Activated B cell treated with CpG ODN at 0.5 μM for 24 hours (primary cell): ENCODE measurements at regions not wholly inside any gene's neighbourhood (a gene's known extent, or its start where the extent isn't known, plus 50 kb on each side); places are given as distances from the start of the nearest gene placed in this dataset.
"Not testable (repeated sequence)": the region's sequence is repeated elsewhere in the genome, so short reads cannot be mapped to it uniquely, and the experiment has no call there.

Experiments
- ATAC-seq: fragments of 200-7000 bp; cut with Tn5 transposase; one replicate; pipeline ENCODE4 v1.10.0; 2021; ENCODE audit warnings: low read depth, mild to moderate bottlenecking, moderate library complexity
- CTCF ChIA-PET: fragments of 350-600 bp; sonication (Branson Sonifier 250); formaldehyde crosslinking; loops from one replicate; lab custom pipeline; 2021; ENCODE audit warnings: antibody characterized with exemption; lab: Charles Lee
- POLR2A ChIA-PET: fragments of 350-600 bp; sonication (Branson Sonifier 250); formaldehyde crosslinking; loops from one replicate; lab custom pipeline; 2021; ENCODE audit warnings: antibody characterized with exemption; lab: Charles Lee
- DNase-seq: peaks from one replicate; pipeline ENCODE4 v3.0.0; 2022
- H3K27ac Mint-ChIP-seq: one replicate; pipeline ENCODE4 v1.8.0; 2020; ENCODE audit warnings: mixed read lengths
- H3K27me3 Mint-ChIP-seq: one replicate; pipeline ENCODE4 v1.8.0; 2021; ENCODE audit warnings: mixed read lengths
- H3K36me3 Mint-ChIP-seq: one replicate; pipeline ENCODE4 v1.8.0; 2021; ENCODE audit warnings: low read depth, mixed read lengths
- H3K4me1 Mint-ChIP-seq: one replicate; pipeline ENCODE4 v1.8.0; 2021; ENCODE audit warnings: mixed read lengths
- H3K4me3 Mint-ChIP-seq: one replicate; pipeline ENCODE4 v1.8.0; 2020; ENCODE audit warnings: mild to moderate bottlenecking, mixed read lengths
- H3K9me3 Mint-ChIP-seq: one replicate; pipeline ENCODE4 v1.8.0; 2020; ENCODE audit warnings: mixed read lengths
- CTCF ChIP-seq: fragments of 200-600 bp; IDR thresholded peaks from one replicate; pipeline ENCODE4 v1.8.0; 2022; ENCODE audit warnings: antibody characterized with exemption, mild to moderate bottlenecking
- intact Hi-C: fragments of 100-400 bp; cut with micrococcal nuclease; formaldehyde crosslinking; loops from one replicate; pipeline ENCODE4 v1.15.1; 2024

DNA sequence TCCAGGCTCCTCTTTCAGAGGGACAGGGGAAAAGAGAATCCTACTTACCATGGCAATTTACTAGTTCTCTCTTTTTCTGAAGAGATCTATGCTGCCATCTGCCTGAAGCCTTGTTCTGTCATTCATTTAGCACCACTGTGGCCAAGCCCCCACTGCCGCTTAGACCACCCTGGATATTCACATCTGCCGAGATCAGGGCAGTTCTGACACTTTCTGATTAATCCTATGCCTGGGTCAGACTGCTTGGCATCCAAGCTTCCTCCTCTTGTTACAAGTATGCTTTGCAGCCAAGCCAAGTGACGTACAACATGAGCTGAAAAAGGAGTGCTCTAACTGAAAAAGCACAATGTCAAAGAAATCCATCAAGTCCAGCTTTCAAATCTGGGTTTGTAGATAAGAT, 332.6 kb downstream of the SUCLG1 start:
- Mint-ChIP-seq H3K4me1 (no peaks in the 10 kb centered on the region), H3K36me3 (no peaks in the 10 kb centered on the region), H3K27me3 (no peaks in the 10 kb centered on the region), H3K9me3 (peaks cover 3% of the 10 kb centered on the region), H3K4me3 (no peak overlapping the region), H3K27ac (no peak overlapping the region)
- intact Hi-C loops, result no loop called here
- DNase-seq, result no peak
- POLR2A ChIA-PET, result no interaction called here
- CTCF ChIA-PET, result no interaction called here
- ATAC-seq, result no peak
- TF ChIP-seq CTCF, result no peak

DNA sequence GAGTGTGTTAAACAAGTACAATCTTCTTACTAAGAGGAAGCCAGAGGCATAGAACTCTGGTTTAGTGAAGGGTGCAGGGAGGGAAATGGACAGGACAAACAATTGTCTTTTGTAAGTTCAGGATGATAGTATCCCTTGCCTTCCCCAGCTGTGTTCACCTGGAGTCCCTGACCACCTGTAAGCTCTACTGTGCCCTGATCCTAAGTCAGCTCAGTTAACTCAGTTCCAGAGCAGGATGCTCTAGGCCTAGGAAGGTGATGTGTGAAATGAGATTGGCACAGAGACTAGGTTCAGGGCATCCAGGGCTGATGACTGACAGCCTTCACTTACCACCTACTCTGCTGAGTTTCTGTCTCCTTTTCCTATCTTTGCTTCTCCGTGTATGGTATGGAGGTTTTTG, 333.0 kb downstream of the SUCLG1 start:
- ChIA-PET POLR2A (no interaction called here), CTCF (no interaction called here)
- intact Hi-C loops, result no loop called here
- Mint-ChIP-seq H3K27me3 (no peaks in the 10 kb centered on the region), H3K4me1 (no peaks in the 10 kb centered on the region), H3K36me3 (no peaks in the 10 kb centered on the region), H3K27ac (no peak overlapping the region), H3K4me3 (no peak overlapping the region), H3K9me3 (peaks cover 3% of the 10 kb centered on the region)
- ATAC-seq (no peak), DNase-seq (no peak)
- no peak for TF ChIP-seq CTCF

DNA sequence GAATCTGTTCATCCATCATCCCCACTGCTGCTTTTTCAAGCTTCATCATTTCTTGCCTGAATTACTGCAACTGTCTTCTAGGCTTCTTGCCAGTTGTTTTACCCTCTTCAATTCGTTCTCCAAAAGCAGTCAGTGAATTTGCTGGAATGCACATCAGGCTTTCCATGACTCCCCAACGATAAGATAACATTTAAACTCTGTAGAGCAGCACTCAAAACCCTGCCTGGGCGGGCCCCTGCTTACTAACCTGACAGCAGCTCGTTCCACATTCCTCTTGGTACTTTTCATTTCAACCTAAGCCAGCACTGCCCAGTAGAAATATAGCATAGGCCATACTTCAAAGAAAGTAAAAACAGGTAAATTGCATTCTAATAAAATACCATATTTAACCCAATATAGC, 342.9 kb downstream of the SUCLG1 start:
- CTCF ChIA-PET, result no interaction called here

DNA sequence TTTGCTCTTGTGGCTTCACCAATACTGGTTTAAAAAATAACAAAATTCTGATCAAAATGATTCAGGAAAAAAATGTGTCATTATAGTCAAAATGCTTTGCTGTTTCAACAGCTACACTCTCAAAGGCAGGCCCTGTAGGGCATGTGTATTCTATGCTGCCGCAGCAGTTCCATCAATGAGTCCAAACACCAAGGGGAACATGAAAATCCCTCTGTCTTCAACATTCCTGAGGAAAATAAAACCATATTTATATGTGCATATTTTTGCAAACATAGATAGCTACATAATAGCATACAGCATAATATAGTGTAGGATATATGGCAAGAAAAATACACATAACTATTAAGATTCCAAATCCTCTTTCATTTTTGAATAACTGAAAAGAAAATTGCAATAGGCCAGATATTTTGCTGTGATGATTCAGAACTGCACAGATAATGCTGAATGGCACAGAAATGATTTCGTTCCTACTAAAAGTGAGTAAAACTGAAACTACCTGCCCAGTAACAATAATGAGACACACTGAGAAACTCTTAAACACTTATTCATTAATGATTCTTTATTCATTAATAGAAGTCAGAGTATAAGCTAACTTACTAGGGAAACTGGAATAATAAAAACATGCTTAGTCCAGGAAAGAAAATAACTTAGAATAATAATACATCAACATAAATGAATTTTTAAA, 343.8 kb downstream of the SUCLG1 start:
- intact Hi-C loops, result no loop called here
- POLR2A ChIA-PET, result no interaction called here
- ATAC-seq, result no peak
- DNase-seq, result no peak
- no peaks in the 10 kb centered on the region for H3K36me3 Mint-ChIP-seq
- no peaks in the 10 kb centered on the region for H3K4me1 Mint-ChIP-seq
- no peak overlapping the region for H3K27ac Mint-ChIP-seq
- peaks cover 9% of the 10 kb centered on the region for H3K9me3 Mint-ChIP-seq
- TF ChIP-seq CTCF, result no peak
- H3K27me3 Mint-ChIP-seq, result no peaks in the 10 kb centered on the region
- H3K4me3 Mint-ChIP-seq, result no peak overlapping the region
- CTCF ChIA-PET, result no interaction called here

More for the DNA sequence above, 342.9 kb downstream of the SUCLG1 start:
- no peak overlapping the region for H3K4me3 Mint-ChIP-seq
- TF ChIP-seq CTCF, result no peak
- DNase-seq (no peak), ATAC-seq (no peak)
- no peaks in the 10 kb centered on the region for H3K27me3 Mint-ChIP-seq
- H3K4me1 Mint-ChIP-seq, result no peaks in the 10 kb centered on the region
- H3K9me3 Mint-ChIP-seq, result peaks cover 9% of the 10 kb centered on the region
- intact Hi-C loops, result no loop called here
- H3K27ac Mint-ChIP-seq, result no peak overlapping the region
- H3K36me3 Mint-ChIP-seq, result no peaks in the 10 kb centered on the region
- POLR2A ChIA-PET, result no interaction called here

DNA sequence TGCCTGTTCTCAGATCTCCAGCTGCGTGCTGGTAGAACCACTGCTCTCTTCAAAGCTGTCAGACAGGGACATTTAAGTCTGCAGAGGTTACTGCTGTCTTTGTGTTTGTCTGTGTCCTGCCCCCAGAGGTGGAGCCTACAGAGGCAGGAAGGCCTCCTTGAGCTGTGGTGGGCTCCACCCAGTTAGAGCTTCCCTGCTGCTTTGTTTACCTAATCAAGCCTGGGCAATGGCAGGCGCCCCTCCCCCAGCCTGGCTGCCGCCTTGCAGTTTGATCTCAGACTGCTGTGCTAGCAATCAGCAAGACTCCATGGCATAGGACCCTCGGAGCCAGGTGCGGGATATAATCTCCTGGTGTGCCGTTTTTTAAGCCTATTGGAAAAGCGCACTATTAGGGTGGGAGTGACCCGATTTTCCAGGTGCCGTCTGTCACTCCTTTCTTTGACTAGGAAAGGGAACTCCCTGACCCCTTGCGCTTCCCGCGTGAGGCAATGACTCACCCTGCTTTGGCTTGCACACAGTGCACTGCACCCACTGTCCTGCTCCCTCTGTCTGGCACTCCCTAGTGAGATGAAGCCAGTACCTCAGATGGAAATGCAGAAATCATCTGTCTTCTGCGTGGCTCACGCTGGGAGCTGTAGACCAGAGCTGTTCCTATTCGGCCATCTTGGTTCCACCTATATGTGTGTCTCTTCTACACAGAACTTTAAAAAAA, 355.1 kb downstream of the SUCLG1 start:
- H3K27ac Mint-ChIP-seq, H3K36me3 Mint-ChIP-seq, H3K4me3 Mint-ChIP-seq, intact Hi-C loops, H3K27me3 Mint-ChIP-seq, DNase-seq, POLR2A ChIA-PET, ATAC-seq, CTCF ChIA-PET, H3K4me1 Mint-ChIP-seq: not testable (repeated sequence)
- peaks cover 14% of the 10 kb centered on the region for H3K9me3 Mint-ChIP-seq
